ENCODE measurements at regions not wholly inside any gene's neighbourhood (a gene's known extent, or its start where the extent isn't known, plus 50 kb on each side); places are given as distances from the start of the nearest gene placed in this dataset.

DNA sequence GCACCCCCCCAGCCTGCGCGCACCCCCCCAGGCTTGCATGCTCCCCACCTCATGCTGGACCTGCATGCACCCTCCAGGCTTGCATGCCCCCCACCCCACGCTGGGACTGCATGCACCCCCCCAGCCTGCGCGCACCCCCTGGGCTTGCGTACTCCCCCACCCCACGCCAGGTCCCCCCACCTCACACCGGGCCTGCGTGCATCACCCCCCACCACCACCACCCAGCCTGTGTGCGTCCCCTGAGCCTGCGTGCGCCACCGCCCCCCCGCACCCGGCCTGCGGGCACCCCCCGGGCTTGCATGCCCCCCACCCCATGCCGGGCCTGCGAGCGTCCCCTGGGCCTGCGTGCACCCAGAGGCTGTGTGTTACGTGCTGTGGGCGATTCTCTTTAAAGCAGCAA is 61.0 kb upstream of the SLCO4A1 start:
- DNase-seq (ENCODE audit: low read depth in 2 of 2), result no peak

DNA sequence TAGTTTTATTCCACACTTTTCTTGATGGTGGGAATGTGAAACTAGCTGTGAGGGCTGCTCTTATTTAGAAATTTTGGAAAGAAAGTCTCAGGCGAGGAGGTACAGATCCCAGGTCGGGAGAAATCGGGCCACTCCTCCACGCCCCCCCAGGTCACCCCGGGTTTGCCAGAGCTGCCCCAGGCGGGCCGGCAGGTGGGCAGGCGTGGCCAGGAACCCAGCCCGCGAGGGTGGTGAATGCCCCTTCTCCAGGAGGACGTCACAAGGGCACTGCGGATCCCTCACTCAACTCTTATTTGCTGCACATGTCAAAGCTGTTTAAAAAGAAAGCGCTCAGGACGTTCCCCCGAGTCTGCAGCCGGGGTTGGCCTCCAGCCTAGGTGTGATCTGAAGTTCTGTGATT is 60.5 kb upstream of the SLCO4A1 start:
- DNase-seq (ENCODE audit: low read depth in 2 of 2), result no peak

DNA sequence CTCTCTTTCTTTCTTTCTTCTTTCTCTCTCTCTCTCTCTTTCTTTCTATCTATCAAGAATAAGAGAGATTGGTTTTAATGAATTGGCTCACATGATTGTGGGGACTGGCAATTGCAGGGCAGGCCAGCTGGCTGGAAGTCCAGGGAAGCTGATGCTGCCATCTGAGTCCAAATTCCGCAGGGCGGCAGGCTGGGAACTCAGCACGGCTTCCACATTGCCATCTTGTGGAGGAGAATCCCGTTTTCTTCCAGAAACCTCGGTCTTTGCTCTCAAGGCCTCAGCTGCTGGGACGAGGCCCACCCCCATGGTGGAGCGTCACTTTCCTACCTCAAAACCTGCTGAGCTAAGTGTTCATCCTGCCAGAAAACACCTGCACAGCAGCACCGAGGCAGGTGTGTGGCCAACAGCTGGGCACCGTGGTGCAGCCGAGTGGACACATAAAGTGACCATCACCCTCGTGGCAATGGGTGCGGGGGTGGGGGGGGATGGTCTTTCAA is 58.8 kb upstream of the SLCO4A1 start:
- DNase-seq (ENCODE audit: low read depth in 2 of 2), result no peak

DNA sequence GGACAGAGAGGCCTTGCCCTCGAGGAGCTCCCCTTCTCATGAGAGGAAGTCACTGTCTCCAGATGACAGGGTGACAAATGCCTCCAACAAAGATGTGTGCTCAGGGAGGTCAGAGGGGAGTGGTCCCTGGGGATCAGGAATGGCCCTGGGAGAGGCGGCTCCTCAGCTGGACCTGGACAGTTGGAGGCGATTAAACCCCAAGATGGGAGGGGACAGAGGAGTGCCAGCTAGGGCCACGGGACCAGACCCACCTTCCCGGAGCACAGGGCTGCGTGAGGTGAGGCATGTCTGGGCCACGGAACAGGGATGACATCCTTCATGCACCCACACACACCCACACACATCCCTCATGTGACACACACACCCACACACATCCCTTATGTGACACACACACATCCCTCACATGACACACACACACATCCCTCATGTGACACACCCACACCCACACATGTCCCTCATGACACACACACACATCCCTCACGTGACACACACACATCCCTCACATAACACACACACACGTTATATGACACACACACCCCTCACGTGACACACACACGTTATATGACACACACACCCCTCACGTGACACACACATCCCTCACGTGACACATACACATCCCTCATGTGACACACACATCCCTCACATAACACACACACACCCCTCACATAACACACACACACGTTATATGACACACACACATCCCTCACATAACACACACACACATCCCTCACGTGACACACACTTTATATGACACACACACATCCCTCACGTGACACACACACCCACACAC is 57.4 kb upstream of the SLCO4A1 start:
- no peak for DNase-seq (ENCODE audit: low read depth in 2 of 2)

DNA sequence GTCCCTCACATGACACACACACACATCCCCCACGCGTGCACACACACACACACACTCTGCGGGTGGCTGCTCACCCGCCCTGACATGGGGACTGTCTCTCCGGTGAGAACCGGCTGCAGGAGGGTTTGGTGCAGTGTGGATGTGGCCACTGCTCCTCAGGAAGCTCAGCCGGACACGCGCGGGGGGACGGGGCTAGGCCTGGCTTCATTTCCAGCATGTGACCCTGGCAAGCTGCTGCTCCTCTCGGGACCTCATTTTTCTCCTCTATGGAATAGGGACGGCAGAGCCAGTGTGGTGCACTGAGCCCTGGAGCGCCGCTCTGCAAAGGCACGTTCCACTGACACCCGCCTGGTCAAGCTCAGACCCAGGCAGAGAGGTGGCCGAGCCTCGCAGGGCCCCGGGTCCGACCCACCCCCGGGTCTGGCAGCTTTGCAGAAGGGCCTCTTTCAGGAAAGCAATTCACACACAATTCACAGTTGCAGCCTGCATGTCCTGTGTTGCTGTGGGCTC is 56.8 kb upstream of the SLCO4A1 start:
- DNase-seq (ENCODE audit: low read depth in 2 of 2), result no peak

DNA sequence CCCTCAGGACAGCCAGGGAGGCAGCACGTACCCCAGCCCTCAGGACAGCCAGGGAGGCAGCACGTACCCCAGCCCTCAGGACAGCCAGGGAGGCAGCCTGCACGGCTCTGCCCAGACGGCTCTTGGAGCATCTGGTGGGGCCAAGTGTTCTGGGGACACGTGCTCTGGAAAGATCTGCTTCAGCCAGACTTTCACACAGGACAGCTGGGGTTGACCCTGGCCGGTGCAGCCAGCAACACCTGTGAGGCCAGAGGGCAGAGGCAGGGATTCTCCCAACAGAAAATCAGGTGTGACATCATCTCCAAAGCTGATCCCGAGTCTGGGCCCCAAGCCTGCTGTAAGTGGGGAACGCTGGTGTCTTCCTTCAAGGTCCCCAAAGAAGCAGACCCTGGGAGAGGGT is 55.5 kb upstream of the SLCO4A1 start:
- DNase-seq (ENCODE audit: low read depth in 2 of 2), result no peak

DNA sequence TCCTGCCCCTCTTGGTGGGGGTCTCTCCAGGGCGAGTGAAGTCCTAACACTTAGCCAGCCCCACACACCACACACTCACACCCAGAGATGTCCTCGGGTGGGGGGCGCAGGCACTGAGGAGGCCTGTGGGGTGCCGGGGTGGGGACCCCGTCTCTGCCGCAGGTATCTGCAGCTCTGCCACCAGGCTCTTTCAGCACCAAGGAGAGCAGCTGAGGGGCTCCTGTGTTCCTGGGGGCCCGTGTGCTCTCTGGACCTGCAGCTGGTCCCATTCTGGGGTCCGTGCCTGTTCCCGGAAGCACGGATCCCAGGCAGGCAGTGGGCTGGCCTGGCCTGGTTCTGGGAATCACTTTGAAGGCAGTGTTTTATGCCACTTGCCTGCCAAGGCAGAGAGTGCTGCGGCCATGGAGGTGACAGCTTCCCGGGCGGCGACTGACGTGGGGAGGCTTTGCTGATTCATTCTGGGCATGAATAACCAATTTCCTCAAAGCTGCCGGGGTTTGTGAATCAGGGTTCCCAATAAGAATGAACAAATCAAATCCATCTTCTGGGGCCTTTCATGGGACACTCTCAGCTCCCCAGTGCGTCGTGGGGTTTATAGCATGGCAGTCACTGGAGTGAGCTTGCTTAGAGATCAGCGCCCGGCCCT is 54.4 kb upstream of the SLCO4A1 start:
- DNase-seq (ENCODE audit: low read depth in 2 of 2), result no peak

DNA sequence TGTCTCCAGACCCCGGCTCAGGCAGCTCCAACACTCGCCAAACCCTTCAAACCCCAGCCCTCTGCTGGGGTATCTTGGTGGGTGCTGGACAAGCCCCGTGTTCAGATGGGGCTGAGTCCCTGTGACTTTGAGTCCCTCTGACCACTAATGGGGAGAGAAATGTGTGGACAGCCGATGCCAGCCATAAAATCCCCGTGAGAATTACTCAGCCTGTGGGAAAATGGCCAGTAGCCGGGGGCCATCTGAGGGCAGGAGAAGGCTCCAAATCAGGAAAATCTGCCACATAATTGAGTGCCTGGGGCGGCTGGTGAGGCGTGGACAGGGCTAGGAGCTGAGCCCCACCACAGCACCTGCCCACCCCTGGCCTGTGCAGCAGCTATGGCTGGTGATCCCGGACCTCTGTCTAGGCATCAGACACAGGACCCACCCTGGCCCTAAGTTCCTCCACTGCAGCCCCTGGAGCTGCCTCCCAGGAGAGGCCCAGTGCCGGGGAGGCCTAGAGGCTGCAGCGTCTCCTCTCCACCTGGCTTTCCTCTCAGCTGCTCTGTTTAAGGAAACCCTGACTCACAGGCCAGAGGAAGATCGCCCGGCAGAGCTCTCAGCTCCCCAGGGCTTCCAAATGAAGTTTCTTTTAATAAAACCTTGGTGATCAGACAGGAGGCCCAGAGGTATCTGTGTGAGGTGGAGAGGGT is 53.7 kb upstream of the SLCO4A1 start:
- no peak for DNase-seq (ENCODE audit: low read depth in 2 of 2)

DNA sequence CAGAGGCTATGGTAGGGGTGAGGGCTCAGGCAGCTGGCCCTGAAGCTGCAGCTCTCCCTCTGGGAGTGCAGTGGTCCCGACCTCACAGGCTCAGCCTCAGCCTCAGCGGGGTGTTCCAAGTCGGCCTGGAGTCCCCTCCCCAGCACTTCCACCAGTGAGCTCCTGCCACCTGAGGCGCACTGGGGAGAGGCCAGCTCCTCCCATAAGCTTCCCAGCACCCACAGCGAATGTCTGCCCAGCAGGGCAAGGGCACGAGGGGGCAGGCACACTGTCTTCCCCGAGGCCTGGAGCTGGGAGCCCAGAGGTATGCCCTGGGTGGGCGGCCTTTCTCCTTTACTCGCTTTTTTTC is 53.2 kb upstream of the SLCO4A1 start:
- DNase-seq (ENCODE audit: low read depth in 2 of 2), result no peak

DNA sequence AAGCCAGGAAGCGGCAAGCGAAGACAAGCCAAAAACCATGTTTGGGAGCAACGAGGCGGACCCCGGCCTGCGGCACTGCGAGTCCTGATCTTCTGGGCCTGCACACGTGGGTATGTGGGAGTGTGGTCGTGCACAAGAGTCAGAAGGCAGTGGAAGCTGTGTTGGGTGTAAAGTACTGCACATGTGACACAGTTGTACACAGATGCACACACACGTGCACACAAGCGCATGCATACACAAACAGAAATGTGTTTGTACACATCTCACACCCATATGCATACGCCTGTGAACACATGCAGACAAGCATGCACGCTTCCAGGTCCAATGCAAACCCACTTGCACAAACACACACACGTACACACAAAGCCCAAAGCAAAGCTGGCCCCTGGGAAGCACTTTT is 52.6 kb upstream of the SLCO4A1 start:
- DNase-seq (ENCODE audit: low read depth in 2 of 2), result no peak

DNA sequence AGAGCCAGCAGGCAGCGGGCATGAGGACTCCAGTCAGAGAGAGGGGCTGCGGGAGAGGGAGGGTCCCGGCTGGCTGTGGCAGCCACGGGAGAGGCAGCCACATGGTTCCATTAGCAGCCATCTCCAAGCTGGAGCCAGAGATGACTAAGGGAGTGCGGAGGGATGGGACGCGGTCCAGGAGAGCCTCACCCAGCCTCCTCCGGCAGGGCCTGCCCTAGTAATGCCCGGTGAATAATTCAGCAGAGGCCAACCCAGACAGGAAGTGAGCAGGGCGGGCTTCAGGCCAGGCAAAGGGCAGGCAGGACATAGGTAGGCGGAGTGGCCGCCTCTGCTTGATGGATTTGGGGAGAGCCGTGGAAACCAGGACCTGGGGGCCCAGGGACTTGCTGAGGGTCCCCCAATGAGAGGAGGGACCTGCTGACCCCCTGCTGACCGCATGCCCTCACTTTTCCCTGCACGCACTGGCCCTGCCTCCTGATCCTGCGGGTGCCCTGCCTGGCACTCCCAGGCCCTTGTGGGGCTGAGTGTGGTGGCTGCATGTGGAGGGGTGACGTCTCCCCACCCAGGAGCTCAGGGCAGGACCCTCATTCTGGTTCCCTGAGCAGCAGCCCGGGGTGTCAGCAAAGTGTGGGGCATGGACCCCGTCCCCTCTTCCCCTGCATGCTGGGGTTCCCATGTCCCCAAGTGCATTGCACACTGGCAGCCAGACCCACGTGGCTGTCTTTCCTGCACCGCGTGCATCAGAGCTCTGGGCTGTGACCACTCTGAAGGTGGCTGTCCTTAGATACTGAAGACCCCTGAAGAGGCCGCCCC is 51.8 kb upstream of the SLCO4A1 start:
- DNase-seq (ENCODE audit: low read depth in 2 of 2), result no peak

DNA sequence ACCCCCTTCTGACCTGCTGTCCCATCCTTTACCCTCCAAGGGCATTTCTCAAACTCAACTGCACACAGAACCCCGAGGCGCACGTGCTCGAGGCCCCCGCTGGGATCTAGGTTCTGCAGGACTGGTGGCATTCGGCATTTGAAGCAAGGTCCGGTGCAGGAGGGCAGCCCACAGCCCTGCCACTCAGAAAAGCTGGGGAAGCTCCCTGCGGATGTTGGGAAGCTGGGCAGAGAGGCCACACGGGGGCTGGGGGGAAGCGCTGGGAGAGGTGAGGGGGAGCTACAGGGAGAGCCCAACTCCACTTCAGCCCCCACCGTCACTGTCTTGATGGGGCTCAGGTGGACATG is 51.2 kb upstream of the SLCO4A1 start:
- DNase-seq (ENCODE audit: low read depth in 2 of 2), result no peak

DNA sequence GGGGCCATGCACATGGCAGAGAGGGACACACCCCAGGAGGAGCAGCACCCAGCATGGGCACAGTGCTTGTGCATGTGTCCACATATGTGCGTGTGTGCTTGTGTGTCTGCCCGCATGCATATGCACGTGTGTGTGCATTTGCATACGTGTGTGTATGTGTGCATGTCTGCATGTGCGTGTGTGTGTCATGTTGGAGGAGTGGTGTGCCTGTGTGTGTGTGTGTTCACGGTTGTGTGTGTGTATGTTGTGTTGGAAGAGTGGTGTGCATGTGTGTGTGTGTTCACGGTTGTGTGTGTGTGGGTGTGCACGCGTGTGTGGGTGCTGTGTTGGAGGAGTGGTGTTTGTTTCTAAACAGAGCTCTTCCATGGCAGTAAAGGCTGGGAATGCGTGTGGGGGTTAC is 50.7 kb upstream of the SLCO4A1 start:
- DNase-seq (ENCODE audit: low read depth in 2 of 2), result no peak
